GM21390 (cell line): ENCODE measurements at regions not wholly inside any gene's neighbourhood (a gene's known extent, or its start where the extent isn't known, plus 50 kb on each side); places are given as distances from the start of the nearest gene placed in this dataset.
A peak's percentile ranks its signal among the peaks of the same experiment; 100 is the strongest.
"Not testable (repeated sequence)": the region's sequence is repeated elsewhere in the genome, so short reads cannot be mapped to it uniquely, and the experiment has no call there.

ENCODE experiments used
- ATAC-seq: cut with Tn5 transposase; IDR thresholded peaks from one replicate; pipeline ENCODE4 v1.9.1; 2021; ENCODE audit not compliant: unreplicated experiment

DNA sequence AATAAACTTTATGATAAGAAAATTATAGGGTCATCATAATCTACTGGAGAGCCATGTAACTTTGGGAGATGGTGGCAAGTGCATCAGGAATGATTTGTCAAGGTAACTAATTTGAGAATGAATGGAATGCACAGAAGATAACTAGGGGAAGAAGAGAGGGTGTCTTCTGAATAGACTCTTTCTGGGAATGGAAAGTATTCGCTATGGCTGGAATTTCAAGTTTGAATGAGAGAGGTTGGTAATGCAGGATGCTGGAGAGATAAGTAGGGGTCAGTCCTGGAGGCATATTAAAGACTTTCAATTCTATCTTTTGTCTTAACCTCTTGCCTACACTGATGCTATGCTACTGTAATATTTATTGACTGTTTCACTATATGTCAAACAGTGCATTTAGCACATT lies 714.2 kb downstream of the CETN3 start:
- ATAC-seq, result no peak

GRCh38 chr5:89694026-89694550 lies 715.5 kb downstream of the CETN3 start:
- ATAC-seq, result no peak

DNA sequence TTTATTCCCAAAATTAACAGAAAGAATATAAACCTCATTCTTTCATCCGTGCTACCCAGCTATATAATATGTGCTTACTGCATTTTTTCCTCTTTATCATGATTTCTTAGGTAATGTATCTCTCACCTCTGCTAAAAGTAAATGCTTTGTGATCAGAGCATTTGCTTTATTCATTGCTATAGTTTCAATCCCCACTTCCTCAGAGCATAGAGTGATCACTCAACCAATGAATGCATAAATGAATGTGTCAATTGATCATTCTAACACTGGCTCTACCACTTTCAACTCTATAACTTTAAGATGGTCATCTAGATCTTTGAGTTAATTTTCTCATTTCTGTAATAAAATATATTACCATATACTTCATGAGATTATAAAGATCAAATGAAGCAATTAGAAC lies 719.2 kb downstream of the CETN3 start:
- ATAC-seq, result no peak

DNA sequence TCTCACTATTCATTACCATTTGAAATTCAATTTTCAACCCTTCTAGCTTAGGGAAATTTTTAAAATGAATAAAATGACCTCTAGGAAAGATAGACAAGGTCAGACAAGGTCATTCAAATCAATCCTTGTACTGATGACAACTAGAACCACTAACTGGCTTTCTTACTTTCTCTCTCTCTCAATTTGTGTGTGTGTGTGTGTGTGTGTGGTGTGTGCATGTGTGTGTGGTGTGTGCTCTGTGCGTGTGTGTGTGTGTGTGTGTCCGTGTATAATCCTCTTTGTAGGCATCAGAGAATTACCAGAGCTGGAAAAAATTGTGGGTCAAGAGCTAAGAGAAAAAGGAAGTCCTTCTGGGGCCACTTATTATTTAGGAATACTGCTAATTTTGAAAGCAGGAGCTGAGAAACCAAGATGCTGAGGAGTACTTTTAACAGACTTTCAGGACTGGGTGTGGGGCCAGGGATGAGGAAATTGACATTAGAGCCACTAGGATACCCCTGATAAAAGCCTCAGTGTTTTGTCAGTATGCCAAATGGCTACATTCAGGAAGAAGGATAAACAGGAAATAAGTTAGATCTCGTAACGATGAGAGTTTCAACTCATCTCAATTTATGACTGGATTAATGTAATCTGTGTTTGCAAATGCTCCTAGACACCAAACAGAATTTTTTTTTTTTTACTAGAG lies 723.3 kb downstream of the CETN3 start:
- ATAC-seq, result no peak

- no peak for ATAC-seq
Measured at GRCh38 chr5:89676634-89677033, 732.9 kb downstream of the CETN3 start.

- no peak for ATAC-seq
Measured at GRCh38 chr5:89673019-89673418, 736.5 kb downstream of the CETN3 start.

DNA sequence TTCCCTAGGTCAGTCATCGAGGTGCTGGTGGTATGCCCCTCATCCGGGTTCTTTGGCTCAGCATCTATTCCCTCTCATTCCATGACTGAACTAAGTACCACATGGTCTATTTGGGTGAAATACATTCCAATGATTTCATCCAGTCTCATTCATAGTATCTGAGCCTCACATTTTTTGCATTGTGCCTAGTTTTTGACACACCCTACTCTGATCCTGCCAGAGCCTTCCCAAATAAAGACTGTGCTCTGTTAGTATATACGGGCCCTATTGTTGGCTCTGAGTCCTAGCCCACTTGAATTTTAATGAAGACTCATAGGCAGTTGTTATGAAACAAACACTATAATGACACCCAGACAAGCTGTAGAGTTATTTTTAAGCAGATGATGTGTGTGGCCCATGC lies 740.7 kb downstream of the CETN3 start:
- ATAC-seq, result no peak

DNA sequence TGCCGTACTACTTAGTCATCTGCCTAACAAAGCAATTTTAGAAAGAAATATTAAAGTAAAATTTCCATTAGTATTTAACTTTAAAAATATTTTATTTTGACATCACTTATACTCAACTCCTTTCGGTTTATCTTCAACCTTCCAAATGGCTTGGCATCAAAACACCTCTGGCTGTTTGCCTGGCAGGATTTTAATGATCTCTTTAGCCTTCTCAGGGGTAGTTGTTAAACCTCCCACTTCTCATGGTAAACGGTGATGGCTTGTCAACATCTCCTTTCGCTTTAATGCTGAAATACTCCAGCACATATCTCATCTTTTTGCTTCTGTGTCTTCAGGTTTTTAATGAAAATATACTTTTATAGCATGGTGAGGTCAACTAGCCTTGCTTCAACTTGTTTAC lies 747.1 kb downstream of the CETN3 start:
- no peak for ATAC-seq

GRCh38 chr5:89638871-89639270 lies 755.9 kb upstream of the MEF2C start:
- no peak for ATAC-seq

DNA sequence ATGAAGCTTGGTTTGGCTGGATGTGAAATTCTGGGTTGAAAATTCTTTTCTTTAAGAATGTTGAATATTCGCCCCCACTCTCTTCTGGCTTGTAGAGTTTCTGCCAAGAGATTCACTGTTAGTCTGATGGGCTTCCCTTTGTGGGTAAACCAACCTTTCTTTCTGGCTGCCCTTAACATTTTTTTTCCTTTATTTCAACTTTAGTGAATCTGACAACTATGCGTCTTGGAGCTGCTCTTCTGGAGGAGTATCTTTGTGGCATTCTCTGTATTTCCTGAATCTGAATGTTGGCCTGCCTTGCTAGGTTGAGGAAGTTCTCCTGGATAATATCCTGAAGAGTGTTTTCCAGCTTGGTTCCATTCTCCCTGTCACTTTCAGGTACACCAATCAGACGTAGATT lies 751.2 kb upstream of the MEF2C start:
- ATAC-seq, result not testable (repeated sequence)

DNA sequence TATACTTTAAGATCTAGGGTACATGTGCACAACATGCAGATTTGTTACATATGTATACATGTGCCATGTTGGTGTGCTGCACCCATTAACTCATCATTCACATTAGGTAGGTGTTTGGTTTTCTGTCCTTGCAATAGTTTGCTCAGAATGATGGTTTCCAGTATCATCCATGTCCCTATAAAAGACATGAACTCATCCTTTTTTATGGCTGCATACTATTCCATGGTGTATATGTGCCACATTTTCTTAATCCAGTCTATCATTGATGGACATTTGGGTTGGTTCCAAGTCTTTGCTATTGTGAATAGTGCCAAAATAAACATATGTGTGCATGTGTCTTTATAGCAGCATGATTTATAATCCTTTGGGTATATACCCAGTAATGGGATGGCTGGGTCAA lies 747.1 kb upstream of the MEF2C start:
- not testable (repeated sequence) for ATAC-seq

GRCh38 chr5:89628876-89629635 lies 746.1 kb upstream of the MEF2C start:
- no peak for ATAC-seq

DNA sequence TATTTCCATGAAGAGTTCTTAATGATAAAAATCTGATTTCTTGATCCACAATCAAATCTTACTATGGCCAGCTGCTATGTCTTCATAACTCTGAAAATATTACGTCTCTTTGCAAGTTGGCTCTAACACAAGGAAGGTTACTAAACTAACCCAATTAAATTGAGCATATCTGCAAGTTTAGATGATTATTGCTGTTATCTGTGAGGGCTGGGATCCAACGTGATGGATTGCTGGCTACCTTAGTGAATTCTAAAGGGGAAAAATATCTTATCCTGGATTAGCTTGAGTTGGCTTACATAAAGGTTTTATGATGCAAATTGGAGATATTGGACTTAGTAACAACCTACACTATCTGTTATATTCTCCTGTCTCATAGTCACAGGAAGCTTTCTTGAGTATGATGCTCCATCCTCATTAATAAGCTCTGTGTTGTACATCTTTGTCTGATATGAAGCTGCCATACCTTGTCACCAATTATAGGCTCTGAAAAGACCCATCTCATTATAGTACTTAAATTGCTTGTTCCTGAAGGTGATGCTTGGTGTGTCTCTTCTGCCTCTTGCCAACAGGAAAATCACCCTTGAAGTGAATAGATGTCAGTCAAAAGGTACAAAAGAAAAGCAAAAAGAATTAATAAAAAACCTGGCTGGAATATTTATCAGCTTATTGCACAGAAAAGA lies 733.0 kb upstream of the MEF2C start:
- ATAC-seq, result no peak

DNA sequence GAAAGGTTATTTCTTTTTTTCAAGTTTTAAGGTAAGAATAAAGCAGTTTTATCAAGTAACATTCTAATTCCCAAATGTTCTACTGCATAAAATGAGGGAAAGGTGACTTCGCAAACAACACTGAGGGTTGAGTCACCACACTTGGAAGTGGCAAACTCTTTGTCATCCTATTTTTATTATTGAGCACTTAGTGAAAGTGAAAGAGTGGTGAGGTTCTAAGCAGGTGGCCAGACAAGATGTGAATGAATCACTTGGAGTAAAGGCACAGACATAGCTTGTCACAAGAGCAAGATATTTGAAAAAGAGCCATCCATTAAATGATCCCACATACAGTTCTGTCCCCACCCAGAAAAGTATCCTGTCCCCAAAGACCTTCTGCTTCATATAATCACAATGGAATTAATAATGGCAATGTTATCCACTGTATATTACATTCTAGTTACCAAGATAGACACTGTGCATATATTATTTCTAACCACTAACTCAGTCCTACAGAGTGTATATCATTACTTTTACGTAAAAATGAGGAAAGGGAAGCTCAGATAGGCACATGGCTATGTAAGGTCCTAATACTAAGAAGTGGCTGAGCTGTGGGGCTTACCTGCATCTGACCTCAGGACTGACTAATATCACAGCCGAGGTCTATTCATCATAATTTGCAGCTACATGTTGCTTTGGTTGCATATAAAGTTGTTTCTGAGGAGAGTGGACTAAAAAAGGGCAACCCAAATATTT lies 730.4 kb upstream of the MEF2C start:
- peak; percentile 99 for ATAC-seq

- no peak for ATAC-seq
Measured at GRCh38 chr5:89606939-89607534, 724.1 kb upstream of the MEF2C start.

- no peak for ATAC-seq
Measured at GRCh38 chr5:89604342-89604741, 721.4 kb upstream of the MEF2C start.

DNA sequence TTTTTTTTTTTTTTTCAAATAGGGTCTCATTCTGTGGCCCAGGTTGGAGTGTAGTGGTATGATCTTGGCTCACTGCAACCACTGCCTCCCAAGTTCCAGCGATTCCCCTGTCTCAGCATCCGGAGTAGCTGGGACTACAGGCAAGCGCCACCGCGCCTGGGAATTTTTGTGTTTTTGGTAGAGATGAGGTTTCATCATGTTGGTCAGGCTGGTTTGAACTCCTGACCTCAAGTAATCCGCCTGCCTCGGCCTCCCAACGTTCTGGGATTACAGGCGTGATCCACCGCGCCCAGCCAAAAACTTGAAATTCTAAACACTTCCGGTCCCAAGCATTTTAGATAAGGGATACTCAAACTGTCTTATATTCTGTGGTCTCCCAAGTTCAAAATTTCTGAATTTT lies 718.9 kb upstream of the MEF2C start:
- no peak for ATAC-seq

DNA sequence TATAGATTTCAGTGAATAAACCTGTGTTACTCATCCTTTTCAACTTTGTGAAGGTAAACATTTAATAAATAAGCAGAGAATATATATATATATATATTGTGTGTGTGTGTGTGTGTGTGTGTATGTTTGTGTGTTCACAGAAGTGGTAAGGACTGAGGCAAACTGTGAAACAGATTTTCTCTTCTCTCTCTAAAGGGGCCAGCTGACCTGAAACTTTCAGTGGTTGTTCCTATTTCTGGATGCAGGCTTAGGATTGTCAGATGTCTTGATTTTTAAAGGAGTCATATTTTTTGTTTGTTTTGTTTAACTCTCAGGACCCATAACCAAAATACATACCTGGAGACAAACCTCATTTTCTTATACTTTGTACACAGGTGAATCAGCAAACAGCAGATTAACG lies 714.9 kb upstream of the MEF2C start:
- ATAC-seq, result peak; percentile 74

DNA sequence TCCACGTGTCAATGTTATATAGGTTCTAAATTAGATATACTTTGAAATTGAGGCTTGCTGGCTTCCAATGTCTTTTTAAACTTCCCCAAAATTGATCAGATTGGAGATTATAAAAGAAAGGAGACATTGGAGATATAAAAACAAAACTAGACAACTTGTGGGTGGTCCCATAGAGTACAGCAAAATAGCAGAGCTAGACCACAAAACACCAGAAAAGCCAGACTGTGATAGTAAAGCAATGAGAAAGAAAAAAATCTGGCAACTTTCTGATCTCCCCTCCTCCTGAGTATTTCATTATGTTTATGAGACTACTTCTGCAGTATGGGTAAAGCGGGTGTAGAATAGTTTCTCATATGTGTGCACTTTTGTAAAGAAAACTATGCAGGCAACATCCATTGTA lies 713.8 kb upstream of the MEF2C start:
- ATAC-seq, result no peak

DNA sequence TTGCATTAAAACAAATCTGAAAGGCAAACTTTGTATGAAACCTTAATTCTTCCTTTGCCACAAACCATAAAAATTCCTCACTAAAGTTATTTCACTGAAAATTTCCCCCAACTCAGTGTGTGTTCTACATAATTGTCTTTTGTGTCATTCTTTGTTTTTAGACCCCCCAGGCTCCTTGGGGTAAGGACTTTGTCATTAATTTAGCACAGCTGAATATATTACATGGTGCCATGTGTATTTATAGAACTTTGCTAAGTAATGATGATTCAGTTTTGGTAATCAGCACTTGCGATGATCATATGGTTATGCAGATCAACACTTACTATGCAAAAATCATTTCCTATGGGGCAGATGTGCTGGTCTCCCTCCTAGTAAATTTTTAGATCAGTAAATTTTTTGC lies 712.1 kb upstream of the MEF2C start:
- ATAC-seq, result no peak
